ENCODE measurements at regions not wholly inside any gene's neighbourhood (a gene's known extent, or its start where the extent isn't known, plus 50 kb on each side); places are given as distances from the start of the nearest gene placed in this dataset.

- BruUV-seq (replicated peaks): no TSS peak
- ChIA-PET CTCF (no interaction called here), POLR2A (ENCODE audit: unreplicated experiment) (no interaction called here)
- intact Hi-C loops (cut with micrococcal nuclease): no loop called here
- H3K9ac ChIP-seq (ENCODE audit: low read length): no peak overlapping the region
- H3K79me2 ChIP-seq (ENCODE audit: low read length): no peaks in the 10 kb centered on the region
- no peak for ATAC-seq
- no peak overlapping the region for H3K27ac ChIP-seq (ENCODE audit: low read length)
- H2AFZ ChIP-seq (ENCODE audit: low read length): no peak overlapping the region
- no peaks in the 10 kb centered on the region for H4K20me1 ChIP-seq (ENCODE audit: low read length)
- H3K36me3 ChIP-seq (ENCODE audit: low read depth, low read length): no peaks in the 10 kb centered on the region
- H3K27me3 ChIP-seq (ENCODE audit: low read length): peaks cover 58% of the 10 kb centered on the region
- H3K4me1 ChIP-seq (ENCODE audit: insufficient read depth, low read length): no peaks in the 10 kb centered on the region
- no peaks in the 10 kb centered on the region for H3K9me3 ChIP-seq (ENCODE audit: low read length)
- no peak overlapping the region for H3K4me3 ChIP-seq (ENCODE audit: low read length)
- no peak overlapping the region for H3K4me2 ChIP-seq (ENCODE audit: low read length)
- H3K9me2 ChIP-seq (replicated peaks; ENCODE audit: low read length): no peaks in the 10 kb centered on the region
- no peak for TF ChIP-seq EZH2phosphoT487 (IDR thresholded peaks at IDR 0.05; ENCODE audit: borderline replicate concordance, low read length)
- TF ChIP-seq EZH2 (IDR thresholded peaks at IDR 0.05; ENCODE audit: low read length, unreplicated experiment): no peak
- TF ChIP-seq, protein P1, sequence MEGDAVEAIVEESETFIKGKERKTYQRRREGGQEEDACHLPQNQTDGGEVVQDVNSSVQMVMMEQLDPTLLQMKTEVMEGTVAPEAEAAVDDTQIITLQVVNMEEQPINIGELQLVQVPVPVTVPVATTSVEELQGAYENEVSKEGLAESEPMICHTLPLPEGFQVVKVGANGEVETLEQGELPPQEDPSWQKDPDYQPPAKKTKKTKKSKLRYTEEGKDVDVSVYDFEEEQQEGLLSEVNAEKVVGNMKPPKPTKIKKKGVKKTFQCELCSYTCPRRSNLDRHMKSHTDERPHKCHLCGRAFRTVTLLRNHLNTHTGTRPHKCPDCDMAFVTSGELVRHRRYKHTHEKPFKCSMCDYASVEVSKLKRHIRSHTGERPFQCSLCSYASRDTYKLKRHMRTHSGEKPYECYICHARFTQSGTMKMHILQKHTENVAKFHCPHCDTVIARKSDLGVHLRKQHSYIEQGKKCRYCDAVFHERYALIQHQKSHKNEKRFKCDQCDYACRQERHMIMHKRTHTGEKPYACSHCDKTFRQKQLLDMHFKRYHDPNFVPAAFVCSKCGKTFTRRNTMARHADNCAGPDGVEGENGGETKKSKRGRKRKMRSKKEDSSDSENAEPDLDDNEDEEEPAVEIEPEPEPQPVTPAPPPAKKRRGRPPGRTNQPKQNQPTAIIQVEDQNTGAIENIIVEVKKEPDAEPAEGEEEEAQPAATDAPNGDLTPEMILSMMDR (conservative IDR thresholded peaks at IDR 0.05; ENCODE audit: low read depth, low read length): no peak
- no peak for DNase-seq
- H3F3A ChIP-seq (ENCODE audit: low read length, unreplicated experiment): no peaks in the 10 kb centered on the region
These were observed 51.7 kb upstream of the TBX5 start for GRCh38 chr12:114457620-114458019.
